GM21390 (cell line): ENCODE measurements at regions not wholly inside any gene's neighbourhood (a gene's known extent, or its start where the extent isn't known, plus 50 kb on each side); places are given as distances from the start of the nearest gene placed in this dataset.
"Not testable (repeated sequence)": the region's sequence is repeated elsewhere in the genome, so short reads cannot be mapped to it uniquely, and the experiment has no call there.

ENCODE experiments used
- ATAC-seq: cut with Tn5 transposase; IDR thresholded peaks from one replicate; pipeline ENCODE4 v1.9.1; 2021; ENCODE audit not compliant: unreplicated experiment

DNA sequence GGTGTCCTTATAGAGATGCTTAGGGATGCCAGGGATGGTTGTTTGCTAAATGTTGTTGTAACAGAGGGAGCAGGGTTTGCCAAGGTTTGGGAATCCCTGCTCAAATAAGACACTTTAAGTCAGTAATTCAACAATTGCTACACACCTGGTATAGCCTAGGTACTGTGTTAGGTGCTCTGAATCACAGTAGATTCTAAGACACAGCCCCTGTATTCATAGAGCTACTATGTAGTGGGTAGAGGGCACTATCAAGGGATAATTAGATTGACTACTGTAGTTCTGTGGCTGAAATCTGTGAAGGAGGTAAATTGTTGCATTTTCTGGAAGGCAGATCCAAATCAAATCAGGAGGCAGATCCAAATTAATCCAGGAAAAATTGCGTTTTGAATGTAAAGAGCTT, 149.2 kb downstream of the C12orf75 start:
- ATAC-seq: no peak

DNA sequence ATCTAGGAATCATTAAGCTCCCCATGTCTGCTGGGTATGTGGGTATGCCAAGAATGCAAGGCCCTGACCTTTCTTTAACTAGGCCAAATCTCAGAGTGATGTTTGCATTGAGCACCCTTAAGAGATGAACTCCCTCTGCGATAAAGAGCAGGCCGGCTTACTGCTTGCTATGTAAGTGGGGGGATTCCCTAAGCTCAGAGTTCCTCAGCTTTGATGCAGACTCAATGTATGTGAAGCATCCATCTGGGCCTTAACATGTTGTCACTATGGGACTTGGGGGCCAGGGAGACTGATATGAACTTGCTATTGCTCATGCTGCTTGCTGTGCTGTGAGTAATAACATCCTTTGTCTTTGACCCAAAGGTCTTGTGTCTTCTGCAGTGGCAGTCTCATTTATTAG, 149.7 kb downstream of the C12orf75 start:
- no peak for ATAC-seq

DNA sequence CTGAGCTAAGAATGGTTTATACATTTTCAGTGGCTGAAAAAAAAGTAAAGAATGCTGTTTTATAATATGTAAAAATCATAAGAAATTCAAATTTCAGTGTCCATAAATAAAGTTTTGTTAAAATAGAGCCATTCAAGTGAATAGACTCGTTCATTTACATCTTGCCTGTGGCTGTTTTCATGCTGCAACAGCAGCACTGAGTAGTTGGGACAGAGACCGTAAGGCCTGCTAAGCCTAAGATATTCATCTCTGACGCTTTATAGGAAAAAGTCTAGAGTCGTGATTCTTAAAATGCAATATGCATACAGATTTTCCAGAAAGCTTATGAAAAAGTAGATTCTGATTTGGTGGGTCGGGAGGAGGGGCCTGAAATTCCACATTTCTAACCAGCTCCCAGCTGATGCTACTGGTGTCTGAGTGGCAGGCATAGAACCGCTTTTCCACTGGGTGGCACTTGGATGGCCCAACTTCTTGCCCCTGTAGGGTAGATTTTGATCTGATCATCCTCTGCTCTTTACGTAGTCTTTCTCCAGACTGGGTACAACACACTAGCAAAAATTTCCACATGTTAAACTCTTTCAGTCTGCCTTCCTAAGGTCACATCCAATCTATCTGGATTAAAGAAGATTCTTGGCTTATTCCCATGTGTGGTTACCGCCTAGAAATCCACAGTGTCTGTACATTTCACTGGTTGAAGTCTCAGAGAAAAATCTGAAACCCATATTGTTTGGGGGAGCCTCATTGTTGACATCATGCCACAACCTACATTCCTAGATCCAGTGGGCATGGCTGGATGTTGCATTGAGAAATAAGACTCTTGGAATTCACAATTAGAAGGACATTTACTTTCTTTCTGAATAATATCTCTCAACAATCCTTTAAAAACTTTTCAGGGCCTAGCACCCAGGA, 151.2 kb downstream of the C12orf75 start:
- no peak for ATAC-seq

DNA sequence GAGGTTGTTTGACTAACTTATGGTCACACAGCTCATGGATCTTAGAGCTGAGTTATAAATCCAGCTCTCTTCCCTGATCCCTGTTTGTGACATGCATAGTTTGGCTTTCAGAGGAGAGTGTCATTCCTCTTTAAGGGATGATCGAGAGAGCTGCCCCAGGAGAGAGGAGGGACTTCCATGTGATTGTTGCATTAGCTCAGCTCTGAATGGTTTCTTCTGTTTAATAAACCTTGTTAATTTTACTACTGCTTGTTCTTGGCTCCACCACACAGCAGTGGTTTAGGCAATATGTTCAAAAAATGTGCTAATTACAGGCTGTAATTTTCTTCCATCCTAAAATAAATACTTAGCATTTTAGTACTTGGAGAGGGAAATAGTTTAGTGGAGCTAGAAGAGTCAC, 152.5 kb downstream of the C12orf75 start:
- no peak for ATAC-seq

DNA sequence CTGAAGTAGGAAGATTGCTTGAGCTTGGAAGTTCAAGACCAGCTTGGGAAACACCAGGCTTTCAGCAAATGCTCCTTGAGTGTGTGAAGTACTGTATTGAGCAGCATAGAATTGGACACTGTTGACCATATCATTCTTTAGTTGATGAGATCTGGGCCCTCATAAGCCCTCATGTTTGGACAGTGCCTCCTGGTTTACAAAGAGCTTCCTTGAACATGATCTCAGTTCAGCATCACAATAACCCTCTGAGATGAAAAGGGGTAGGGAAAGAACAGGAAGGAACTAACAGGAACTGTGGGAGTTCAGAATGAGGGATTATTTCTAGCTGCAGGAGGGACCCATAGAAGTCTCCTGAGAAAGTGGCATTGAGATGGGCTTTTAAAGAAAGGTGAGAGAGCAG, 153.2 kb downstream of the C12orf75 start:
- no peak for ATAC-seq

DNA sequence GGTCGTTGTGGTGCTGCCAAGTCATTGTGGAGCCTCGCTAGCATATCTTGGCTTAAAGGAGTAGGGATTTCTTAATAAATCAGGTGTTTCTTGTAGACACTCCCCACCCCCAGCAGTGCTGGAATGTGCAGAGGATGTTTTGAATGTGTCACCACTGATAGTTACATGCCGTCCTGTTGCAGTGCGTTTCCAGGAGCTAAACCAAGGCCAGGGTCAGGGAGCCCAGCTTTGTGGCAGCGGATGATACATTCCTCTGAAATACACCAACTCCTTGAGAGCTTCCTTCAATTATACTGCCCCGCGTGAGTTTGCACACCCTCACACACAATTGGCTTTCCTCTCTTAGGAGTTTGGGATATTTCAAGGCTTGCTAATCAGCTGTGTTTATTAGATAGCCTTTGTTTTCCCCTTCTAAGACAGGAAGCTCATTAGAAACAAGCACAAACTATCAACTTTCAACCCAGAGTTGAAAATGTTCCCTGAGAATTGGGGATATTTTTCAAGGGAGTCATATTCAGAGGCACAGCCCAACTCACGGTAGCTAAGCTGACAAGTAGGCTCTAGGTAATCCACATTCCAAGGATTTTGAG, 154.9 kb downstream of the C12orf75 start:
- no peak for ATAC-seq

DNA sequence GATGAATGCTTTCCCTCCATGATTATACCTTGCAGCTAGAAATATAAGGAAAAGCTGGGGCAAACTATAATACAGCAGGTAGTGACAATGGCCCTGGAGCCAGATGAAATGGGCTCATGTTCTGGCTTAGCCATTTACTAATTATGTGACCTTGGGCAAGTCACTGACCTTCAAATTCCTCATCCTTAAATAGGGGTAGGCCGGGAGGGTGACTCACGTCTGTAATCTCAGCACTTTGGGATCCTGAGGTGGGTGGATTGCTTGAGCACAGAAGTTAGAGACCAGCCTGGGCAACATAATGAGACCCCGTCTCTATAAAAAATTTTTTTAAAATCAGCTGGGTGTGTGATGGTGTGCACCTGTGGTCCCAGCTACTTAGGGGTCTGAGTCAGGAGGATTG, 155.4 kb downstream of the C12orf75 start:
- no peak for ATAC-seq

DNA sequence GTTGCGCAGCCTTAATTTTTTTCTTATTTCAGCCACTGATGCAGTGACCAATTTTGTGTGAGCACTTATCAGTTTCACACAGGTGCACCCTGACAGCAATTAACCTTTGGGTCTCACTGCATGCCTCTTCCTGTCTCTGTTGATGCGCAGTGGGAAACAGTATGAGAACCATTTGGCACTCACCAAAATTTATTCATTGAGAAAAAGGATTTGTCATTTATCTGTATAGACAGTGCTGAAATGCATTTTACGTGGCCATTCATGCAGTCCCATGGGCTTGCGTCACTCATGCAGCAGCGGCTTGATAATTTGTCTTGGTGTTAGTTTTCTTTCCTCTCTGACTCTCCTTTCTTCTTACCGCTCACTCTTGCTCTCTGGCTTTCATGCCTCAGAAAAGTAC, 157.5 kb downstream of the C12orf75 start:
- ATAC-seq: no peak

DNA sequence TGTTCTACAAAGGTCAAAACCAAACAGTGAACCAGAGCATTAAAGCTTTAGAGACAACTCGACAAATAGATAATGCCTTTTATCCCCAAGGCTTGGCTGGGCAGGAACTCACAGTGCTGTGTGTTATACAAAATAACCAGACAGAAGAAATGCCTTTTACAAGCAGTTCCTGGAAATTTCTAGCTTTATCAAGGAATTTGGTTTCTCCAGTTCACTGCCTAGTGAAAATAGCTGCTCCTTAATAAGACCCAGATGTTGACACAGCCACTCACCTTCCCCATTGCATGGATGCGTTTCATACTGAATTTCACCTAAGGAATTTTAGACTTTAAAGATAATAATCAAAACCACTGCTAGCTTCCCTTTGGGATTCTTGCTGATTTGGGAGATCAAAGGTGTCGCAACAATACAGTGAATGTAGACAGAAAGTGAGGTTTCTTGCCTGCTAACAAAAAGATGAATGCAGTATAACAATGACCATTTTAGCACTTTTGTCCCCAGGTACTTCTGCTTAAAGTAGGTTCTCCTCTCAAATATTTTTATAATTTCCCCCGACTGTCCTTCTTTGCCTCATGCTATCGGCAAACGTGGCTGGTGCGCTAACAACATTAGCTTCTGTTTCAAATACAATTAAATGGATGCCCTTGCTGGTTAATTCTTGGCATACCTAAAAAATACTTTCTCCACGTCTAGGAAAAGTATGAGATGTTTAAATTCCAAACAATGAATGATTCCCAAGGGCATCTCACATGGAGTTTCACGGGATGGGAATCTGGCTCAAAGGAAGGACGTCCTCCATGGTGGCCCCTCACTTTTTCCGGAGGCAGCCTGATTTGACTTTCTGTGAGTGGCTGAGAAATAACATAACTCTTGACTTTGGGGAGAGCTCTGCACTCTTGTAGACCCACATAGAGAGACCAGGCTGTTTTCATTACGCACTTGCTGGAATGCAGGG, 162.4 kb downstream of the C12orf75 start:
- no peak for ATAC-seq

DNA sequence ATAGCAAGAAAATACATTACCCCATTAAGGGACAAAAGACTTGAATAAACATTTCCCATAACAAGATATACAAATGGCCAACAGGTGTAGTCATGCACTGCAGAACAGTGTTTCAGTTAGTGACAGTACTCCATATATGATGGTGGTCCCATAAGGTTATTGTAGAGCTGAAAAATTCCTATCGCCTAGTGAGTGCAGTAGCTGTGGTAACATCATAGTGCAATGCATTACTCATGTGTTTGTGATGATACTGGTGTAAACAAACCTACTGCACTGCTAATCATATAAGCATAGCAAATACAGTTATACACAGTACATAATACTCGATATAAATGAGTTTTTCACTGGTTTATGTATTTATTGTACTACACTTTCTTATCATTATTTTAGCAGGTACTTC, 168.7 kb downstream of the C12orf75 start:
- no peak for ATAC-seq

DNA sequence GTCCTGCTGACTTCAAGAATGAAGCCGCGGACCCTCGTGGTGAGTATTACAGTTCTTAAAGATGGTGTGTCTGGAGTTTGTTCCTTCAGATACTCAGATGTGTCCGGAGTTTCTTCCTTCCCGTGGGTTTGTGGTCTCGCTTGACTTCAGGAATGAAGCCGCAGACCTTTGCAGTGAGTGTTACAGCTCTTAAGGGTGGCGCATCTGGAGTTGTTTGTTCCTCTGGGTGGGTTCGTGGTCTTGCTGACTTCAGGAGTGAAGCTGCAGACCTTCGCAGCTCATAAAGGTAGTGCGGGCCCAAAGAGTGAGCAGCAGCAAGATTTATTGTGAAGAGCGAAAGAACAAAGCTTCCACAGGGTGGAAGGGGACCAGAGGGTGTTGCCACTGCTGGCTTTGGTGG, 170.2 kb downstream of the C12orf75 start:
- not testable (repeated sequence) for ATAC-seq

DNA sequence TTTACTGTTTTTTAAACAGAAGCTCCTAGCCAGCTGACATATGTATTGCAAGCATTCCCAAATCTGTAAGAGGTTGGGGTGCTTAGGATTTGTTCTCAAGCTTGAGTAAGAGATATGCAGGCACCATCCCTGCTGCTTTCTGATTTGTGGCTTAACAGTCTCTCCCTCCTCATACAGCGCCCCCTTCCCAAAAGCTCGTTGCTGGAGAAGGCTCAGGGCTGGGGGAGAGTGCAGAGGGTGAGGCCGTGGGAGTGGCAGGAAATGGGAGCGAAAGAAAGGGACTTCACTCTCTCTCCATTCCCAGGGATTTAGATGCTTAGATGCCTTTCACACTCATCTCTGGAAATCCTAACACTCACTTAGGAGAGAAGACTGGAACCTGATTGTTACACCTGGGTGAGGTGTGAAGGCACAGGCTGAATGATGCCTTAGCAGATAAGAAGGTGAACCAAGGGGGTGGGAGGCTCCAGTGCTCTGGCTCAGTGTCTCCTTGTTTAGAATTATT, 172.0 kb downstream of the C12orf75 start:
- ATAC-seq: no peak

DNA sequence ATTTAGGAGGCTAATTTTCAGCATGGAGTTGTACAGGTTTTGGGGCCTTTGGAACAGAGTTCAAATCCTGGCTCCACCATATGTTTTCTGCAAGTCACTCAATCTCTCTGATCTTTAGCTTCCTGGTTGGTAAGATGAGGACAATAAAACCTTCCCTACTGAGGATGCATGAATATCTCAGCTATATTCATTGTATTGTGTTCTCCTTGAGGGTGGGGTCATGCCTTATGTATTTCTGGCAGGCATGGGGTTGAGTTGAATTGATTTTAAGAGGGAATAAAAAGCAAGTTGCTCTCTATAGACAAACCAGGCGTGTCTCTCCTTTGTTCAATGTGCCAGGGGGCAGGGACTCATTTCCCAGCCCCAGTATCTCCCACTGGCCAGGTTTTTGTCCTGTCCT, 173.1 kb downstream of the C12orf75 start:
- ATAC-seq: no peak

DNA sequence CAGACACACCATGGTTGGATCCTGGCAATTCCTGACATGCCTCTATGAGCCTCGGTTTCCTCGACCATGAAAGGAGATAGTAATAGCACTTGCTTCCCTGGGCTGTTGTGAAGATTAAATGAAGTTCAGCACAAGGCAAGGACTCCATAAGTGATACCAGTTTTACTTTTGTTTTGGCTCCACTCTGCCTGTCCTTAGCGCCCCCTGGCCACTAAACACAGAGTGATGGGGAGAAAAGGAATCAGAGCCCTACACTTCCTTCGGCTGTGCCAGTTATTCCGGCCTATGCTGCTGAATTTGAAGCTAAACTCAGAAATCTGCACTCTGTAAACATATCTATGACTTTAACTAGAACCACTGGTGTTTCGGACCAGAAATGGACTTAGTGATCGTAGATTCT, 173.8 kb downstream of the C12orf75 start:
- ATAC-seq: no peak

DNA sequence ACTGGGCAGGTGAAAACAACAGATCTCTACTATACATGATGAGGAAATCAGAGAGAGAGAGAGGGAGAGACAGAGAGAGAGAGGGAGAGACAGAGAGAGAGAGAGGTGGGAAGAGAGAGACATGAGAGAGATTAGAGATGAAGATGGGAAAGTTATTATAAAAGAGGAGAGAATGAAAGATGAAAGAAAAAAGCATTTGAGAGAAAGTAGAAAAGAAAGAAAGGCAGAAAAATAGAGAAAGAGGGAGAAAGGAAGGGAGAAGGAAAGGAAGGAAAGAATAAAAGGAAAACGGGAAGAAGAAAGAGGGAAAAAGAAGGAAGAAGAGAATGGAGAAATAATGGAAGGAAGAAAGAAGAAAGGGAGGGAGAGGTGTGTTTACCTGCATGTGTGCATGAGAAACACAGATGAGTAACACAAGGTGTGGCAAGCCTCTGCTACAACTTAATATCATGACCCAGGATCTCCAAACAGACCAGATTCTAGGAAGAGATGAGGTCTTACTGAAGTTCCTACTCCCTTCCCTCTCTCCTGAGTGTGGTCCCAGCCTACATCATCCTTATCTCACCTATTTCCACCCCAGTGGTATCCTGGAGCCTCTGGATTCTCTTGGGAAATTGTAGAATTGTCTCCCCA, 176.3 kb downstream of the C12orf75 start:
- ATAC-seq: no peak

DNA sequence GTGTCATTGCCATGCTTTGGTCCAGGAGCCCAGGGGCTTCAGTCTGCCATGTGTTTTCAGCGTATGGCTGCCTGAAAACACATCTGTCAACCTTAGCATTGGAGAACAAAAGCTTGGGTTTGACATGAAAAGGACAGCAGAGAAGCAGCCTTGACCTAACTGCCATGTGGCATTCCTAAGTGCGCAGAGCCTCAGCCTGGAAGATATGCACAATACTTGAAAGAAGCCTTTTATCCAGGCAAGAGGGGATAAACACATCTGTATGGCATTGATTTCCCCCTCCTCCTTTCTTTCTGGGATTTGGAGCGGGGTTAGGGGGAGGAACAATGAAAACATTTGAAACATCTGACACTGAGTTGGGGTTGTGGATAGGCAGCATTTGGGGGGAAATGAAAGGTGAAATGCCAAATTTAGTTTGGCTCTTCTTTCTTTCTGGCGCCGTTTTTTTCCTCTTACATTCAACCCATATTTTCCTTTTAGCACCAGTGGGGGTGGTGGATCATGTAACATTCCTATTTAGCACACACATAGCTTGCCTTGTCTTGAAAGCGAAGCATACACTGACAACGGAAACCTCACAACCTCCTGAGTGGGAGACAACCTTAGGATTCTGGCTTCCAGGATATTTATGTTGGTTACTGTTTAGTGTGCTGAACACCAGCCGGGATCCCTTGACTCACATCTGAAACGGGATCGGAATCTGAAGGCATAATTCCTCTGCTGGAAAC, 177.0 kb downstream of the C12orf75 start:
- no peak for ATAC-seq

DNA sequence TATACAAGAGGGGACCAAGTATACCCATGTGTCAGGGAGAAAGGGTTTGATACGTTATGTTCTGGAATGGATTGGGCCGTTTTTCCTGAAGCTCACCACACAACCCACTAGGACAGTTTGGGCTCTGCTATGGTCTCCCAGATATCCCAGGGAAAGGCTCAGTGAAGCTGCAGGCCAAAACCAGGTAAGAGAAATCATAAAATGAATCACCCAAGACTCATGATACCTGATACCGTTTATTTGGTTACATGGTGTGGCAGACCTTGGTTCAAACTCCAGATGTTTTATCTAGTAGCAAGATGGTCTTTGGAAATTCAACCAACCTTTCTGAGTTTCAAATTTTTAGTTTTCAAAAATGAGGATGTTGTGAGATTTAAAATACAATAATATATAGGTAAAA, 177.6 kb downstream of the C12orf75 start:
- no peak for ATAC-seq

DNA sequence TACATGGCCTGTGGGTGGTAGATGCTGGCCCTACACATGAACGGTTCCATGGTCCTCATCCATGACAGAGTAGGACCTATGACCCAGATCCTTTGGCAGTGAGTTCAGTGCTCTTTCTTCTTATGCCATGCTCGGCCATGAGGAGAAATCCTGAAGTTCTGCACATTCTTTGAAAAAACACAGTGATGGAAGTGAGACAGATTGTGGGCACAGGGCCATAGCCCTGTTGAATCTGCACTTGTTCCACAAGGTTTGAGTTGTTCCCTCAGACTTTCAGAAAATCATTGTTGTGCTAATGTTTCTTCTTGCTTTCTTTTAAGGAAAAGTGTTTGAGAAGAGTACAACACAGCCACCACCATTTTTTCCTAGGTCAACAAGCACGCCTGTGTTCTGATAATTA, 180.0 kb downstream of the C12orf75 start:
- ATAC-seq: no peak

DNA sequence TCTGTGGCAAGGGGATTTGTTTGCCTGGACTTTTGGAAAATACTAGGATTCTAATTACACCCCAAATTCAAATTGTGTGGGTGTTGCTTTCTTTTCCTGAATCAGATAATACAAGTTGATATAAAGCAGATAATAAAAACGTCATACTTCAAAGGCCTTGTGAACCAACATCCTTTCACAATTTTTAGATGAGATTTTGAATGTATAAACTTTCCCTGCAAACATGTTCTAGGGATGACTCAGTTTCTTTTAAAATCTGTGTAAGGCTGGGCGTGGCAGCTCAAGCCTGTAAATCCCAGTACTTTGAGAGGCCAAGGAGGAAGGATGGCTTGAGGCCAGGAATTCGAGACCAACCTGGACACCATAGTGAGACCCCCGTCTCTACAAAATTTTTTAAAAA, 182.4 kb downstream of the C12orf75 start:
- ATAC-seq: not testable (repeated sequence)

DNA sequence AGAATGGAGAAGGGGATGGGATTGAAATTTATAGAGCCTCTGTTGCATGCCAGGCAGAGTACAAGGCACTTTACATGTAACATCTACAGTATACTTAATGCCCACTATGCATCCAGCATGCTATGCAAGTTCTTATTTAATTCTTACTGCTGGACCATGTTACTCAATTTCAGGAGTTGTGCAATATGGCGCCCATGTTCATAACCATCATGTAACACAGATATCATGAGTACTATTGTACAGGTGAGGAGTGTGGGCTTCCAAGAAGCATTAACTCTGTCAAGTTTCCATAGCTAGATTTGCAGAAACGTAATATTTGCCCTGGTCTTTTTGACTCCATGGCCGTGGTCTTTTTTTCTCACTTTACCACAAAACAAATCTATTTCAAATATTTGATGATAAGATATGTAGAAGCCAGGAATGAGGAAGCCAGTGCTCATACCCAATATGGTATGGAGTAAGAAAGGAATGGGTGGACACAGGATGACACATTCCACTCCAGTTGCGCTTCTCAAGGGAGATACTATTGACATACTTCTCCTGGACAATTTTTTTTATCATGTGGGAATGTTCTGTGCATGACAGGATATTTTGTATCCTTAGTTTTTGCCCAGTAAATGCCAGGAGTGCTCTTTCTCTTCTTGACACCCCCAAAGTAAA, 191.8 kb downstream of the C12orf75 start:
- no peak for ATAC-seq
